Activated T-helper 17 cell treated with anti-CD3 and anti-CD28 coated beads, Interleukin-2, amount 50 U/mL, for 72 hours (primary cell): ENCODE measurements at regions not wholly inside any gene's neighbourhood (a gene's known extent, or its start where the extent isn't known, plus 50 kb on each side); places are given as distances from the start of the nearest gene placed in this dataset.

Source experiments
- ATAC-seq: fragments of 150-1000 bp; cut with Tn5 transposase; replicated peaks from 2 replicates; pipeline ENCODE4 v1.10.0; 2021; ENCODE audit warnings: mild to moderate bottlenecking, moderate library complexity
- H3K27ac Mint-ChIP-seq: one replicate; pipeline ENCODE4 v1.8.0; 2022; ENCODE audit warnings: mixed read lengths
- H3K27me3 Mint-ChIP-seq: one replicate; pipeline ENCODE4 v1.8.0; 2022; ENCODE audit warnings: mixed read lengths
- H3K36me3 Mint-ChIP-seq: one replicate; pipeline ENCODE4 v1.8.0; 2022; ENCODE audit warnings: low read depth, mild to moderate bottlenecking, mixed read lengths
- H3K4me1 Mint-ChIP-seq: one replicate; pipeline ENCODE4 v1.8.0; 2022; ENCODE audit warnings: mixed read lengths
- H3K4me3 Mint-ChIP-seq: one replicate; pipeline ENCODE4 v1.8.0; 2022; ENCODE audit warnings: mild to moderate bottlenecking, mixed read lengths
- H3K9me3 Mint-ChIP-seq: one replicate; pipeline ENCODE4 v1.8.0; 2022; ENCODE audit warnings: mixed read lengths

- H3K4me1 Mint-ChIP-seq, result peaks cover 5% of the 10 kb centered on the region
- H3K9me3 Mint-ChIP-seq, result no peaks in the 10 kb centered on the region
- H3K36me3 Mint-ChIP-seq, result no peaks in the 10 kb centered on the region
- H3K27me3 Mint-ChIP-seq, result peaks cover 39% of the 10 kb centered on the region
- ATAC-seq, result no peak
- no peak overlapping the region for H3K27ac Mint-ChIP-seq
- H3K4me3 Mint-ChIP-seq, result no peak overlapping the region
Observed at GRCh38 chr17:79218175-79218824, 143.7 kb downstream of the ENGASE start.

GRCh38 chr17:79217473-79218135 lies 143.0 kb downstream of the ENGASE start:
- H3K9me3 Mint-ChIP-seq, result no peaks in the 10 kb centered on the region
- no peak overlapping the region for H3K4me3 Mint-ChIP-seq
- no peak overlapping the region for H3K27ac Mint-ChIP-seq
- H3K27me3 Mint-ChIP-seq, result peaks cover 36% of the 10 kb centered on the region
- H3K4me1 Mint-ChIP-seq, result peaks cover 5% of the 10 kb centered on the region
- no peaks in the 10 kb centered on the region for H3K36me3 Mint-ChIP-seq
- ATAC-seq, result no peak

GRCh38 chr17:79216826-79217225 lies 142.2 kb downstream of the ENGASE start:
- Mint-ChIP-seq H3K9me3 (no peaks in the 10 kb centered on the region), H3K27ac (no peak overlapping the region), H3K4me1 (peaks cover 5% of the 10 kb centered on the region), H3K27me3 (peaks cover 37% of the 10 kb centered on the region), H3K36me3 (no peaks in the 10 kb centered on the region), H3K4me3 (no peak overlapping the region)
- ATAC-seq, result no peak

- Mint-ChIP-seq H3K27me3 (peaks cover 36% of the 10 kb centered on the region), H3K27ac (no peak overlapping the region), H3K4me3 (no peak overlapping the region), H3K4me1 (peaks cover 5% of the 10 kb centered on the region), H3K9me3 (no peaks in the 10 kb centered on the region), H3K36me3 (no peaks in the 10 kb centered on the region)
- ATAC-seq, result no peak
Observed at GRCh38 chr17:79216391-79216790, 141.8 kb downstream of the ENGASE start.

- H3K27ac Mint-ChIP-seq, result no peak overlapping the region
- H3K36me3 Mint-ChIP-seq, result no peaks in the 10 kb centered on the region
- ATAC-seq, result no peak
- H3K9me3 Mint-ChIP-seq, result no peaks in the 10 kb centered on the region
- peaks cover 35% of the 10 kb centered on the region for H3K27me3 Mint-ChIP-seq
- no peak overlapping the region for H3K4me3 Mint-ChIP-seq
- H3K4me1 Mint-ChIP-seq, result peaks cover 5% of the 10 kb centered on the region
Observed at GRCh38 chr17:79215631-79216030, 141.0 kb downstream of the ENGASE start.

- no peaks in the 10 kb centered on the region for H3K4me1 Mint-ChIP-seq
- no peaks in the 10 kb centered on the region for H3K36me3 Mint-ChIP-seq
- peaks cover 33% of the 10 kb centered on the region for H3K27me3 Mint-ChIP-seq
- no peak overlapping the region for H3K27ac Mint-ChIP-seq
- H3K9me3 Mint-ChIP-seq, result no peaks in the 10 kb centered on the region
- ATAC-seq, result no peak
- H3K4me3 Mint-ChIP-seq, result no peak overlapping the region
Observed at GRCh38 chr17:79214940-79215604, 140.4 kb downstream of the ENGASE start.

GRCh38 chr17:79214459-79214858 lies 139.8 kb downstream of the ENGASE start:
- ATAC-seq, result no peak
- Mint-ChIP-seq H3K4me3 (no peak overlapping the region), H3K36me3 (no peaks in the 10 kb centered on the region), H3K4me1 (no peaks in the 10 kb centered on the region), H3K27me3 (peaks cover 34% of the 10 kb centered on the region), H3K9me3 (no peaks in the 10 kb centered on the region), H3K27ac (no peak overlapping the region)

GRCh38 chr17:79213305-79213704 lies 138.7 kb downstream of the ENGASE start:
- H3K27ac Mint-ChIP-seq, result no peak overlapping the region
- no peaks in the 10 kb centered on the region for H3K9me3 Mint-ChIP-seq
- no peak overlapping the region for H3K4me3 Mint-ChIP-seq
- no peaks in the 10 kb centered on the region for H3K4me1 Mint-ChIP-seq
- ATAC-seq, result no peak
- H3K36me3 Mint-ChIP-seq, result no peaks in the 10 kb centered on the region
- H3K27me3 Mint-ChIP-seq, result peaks cover 29% of the 10 kb centered on the region

- H3K4me3 Mint-ChIP-seq, result no peak overlapping the region
- H3K9me3 Mint-ChIP-seq, result no peaks in the 10 kb centered on the region
- peaks cover 26% of the 10 kb centered on the region for H3K27me3 Mint-ChIP-seq
Observed at GRCh38 chr17:79212149-79213087, 137.8 kb downstream of the ENGASE start.

GRCh38 chr17:79211061-79211770 lies 136.6 kb downstream of the ENGASE start:
- no peak overlapping the region for H3K4me3 Mint-ChIP-seq

More at GRCh38 chr17:79212149-79213087, 137.8 kb downstream of the ENGASE start:
- Mint-ChIP-seq H3K27ac (no peak overlapping the region), H3K36me3 (no peaks in the 10 kb centered on the region), H3K4me1 (no peaks in the 10 kb centered on the region)
- no peak for ATAC-seq

GRCh38 chr17:79210638-79211037 lies 136.0 kb downstream of the ENGASE start:
- no peaks in the 10 kb centered on the region for H3K4me1 Mint-ChIP-seq
- H3K9me3 Mint-ChIP-seq, result no peaks in the 10 kb centered on the region
- no peak overlapping the region for H3K27ac Mint-ChIP-seq
- H3K36me3 Mint-ChIP-seq, result no peaks in the 10 kb centered on the region
- H3K27me3 Mint-ChIP-seq, result peaks cover 26% of the 10 kb centered on the region
- no peak for ATAC-seq
- no peak overlapping the region for H3K4me3 Mint-ChIP-seq

More at GRCh38 chr17:79211061-79211770, 136.6 kb downstream of the ENGASE start:
- no peaks in the 10 kb centered on the region for H3K36me3 Mint-ChIP-seq
- peaks cover 23% of the 10 kb centered on the region for H3K27me3 Mint-ChIP-seq
- no peak overlapping the region for H3K27ac Mint-ChIP-seq
- no peaks in the 10 kb centered on the region for H3K4me1 Mint-ChIP-seq
- no peaks in the 10 kb centered on the region for H3K9me3 Mint-ChIP-seq
- no peak for ATAC-seq

GRCh38 chr17:79207960-79208359 lies 133.3 kb downstream of the ENGASE start:
- no peaks in the 10 kb centered on the region for H3K36me3 Mint-ChIP-seq
- no peak overlapping the region for H3K27ac Mint-ChIP-seq
- H3K27me3 Mint-ChIP-seq, result peaks cover 26% of the 10 kb centered on the region
- no peaks in the 10 kb centered on the region for H3K4me1 Mint-ChIP-seq
- H3K4me3 Mint-ChIP-seq, result no peak overlapping the region
- ATAC-seq, result no peak
- H3K9me3 Mint-ChIP-seq, result no peaks in the 10 kb centered on the region

GRCh38 chr17:79205688-79206205 lies 131.1 kb downstream of the ENGASE start:
- H3K4me1 Mint-ChIP-seq, result no peaks in the 10 kb centered on the region
- H3K4me3 Mint-ChIP-seq, result no peak overlapping the region
- H3K36me3 Mint-ChIP-seq, result no peaks in the 10 kb centered on the region
- H3K27me3 Mint-ChIP-seq, result peaks cover 38% of the 10 kb centered on the region
- no peaks in the 10 kb centered on the region for H3K9me3 Mint-ChIP-seq
- no peak for ATAC-seq
- H3K27ac Mint-ChIP-seq, result no peak overlapping the region
